HG02840 (cell line): ENCODE measurements at regions not wholly inside any gene's neighbourhood (a gene's known extent, or its start where the extent isn't known, plus 50 kb on each side); places are given as distances from the start of the nearest gene placed in this dataset.
"Not testable (repeated sequence)": the region's sequence is repeated elsewhere in the genome, so short reads cannot be mapped to it uniquely, and the experiment has no call there.

Experiments
- ATAC-seq: cut with Tn5 transposase; IDR thresholded peaks from one replicate; pipeline ENCODE4 v1.9.1; 2021; ENCODE audit warnings: mild to moderate bottlenecking, moderate library complexity, moderate number of reproducible peaks; ENCODE audit not compliant: unreplicated experiment, low FRiP score

DNA sequence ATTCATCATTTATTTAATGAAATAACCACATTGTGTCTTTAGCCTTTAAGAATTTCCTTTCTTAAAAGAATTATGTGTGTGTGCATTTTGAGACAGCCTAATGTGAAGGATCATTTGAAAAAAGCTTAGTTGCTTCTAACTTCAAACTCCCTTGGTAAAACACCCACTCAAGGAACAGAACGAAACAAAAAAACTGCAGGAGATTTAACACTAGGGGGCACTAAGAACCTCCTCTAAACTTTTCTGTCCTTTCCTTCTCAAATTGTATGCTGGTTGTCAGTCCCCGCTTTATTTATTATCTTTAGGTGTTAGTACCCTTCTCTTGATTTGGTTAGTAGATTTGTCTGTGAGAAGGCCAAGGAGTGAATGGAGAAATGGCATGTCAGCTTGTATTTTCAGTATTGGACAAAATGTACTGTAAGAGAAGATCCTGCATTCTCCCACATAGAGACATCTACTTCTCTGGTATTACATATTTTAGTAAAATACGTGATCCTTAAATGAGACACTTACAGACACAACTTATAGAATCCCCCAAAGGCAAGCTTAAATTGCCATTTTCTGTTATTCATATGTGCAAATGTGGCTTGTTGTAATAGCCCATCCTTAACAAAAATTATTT, 229.7 kb downstream of the MRPS30 start:
- ATAC-seq: no peak

GRCh38 chr5:45042283-45042682, 233.5 kb downstream of the MRPS30 start:
- ATAC-seq: no peak

DNA sequence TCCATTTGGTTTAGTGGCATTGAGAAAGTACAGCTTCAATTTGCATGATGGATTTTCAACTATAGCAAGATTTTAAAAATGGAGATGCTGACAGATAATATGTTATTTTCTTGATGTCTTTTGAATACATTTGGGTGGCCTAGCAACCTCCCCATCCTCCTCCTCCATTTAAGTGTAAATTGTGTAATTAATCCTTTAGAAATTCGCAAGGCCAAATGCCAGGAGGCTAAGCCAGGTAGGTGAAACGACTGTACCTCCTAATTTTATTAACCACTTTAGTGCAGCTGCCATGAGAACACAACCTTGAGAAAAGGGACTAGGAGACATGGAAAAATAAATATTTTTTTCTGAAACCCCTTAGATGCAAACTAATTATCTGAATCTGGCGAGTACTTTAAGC, 248.8 kb downstream of the MRPS30 start:
- no peak for ATAC-seq

- ATAC-seq: no peak
Observed at GRCh38 chr5:45060724-45061123, 252.0 kb downstream of the MRPS30 start.

GRCh38 chr5:45062044-45062443, 253.3 kb downstream of the MRPS30 start:
- ATAC-seq: no peak

- ATAC-seq: no peak
Observed at GRCh38 chr5:45081082-45081481, 272.3 kb downstream of the MRPS30 start.

- ATAC-seq: no peak
Observed at GRCh38 chr5:45089870-45090269, 281.1 kb downstream of the MRPS30 start.

DNA sequence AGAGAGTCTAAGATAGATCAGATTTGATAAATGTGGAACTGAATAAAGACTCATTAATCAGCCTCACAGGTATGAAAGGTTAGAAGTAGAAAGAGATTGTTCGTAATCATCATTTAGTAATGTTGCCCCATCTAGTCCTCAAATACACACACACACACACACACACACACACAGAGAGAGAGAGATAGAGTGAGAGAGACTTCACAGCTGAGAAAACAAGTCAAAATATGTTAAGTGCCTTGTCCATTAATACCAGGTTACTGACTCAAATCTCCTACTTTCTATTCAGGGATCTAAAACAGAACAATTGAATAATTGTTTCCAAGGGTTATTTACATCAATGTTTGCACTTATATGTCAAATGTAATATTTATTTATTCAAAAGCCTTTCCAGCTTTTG, 284.6 kb downstream of the MRPS30 start:
- ATAC-seq: no peak

- no peak for ATAC-seq
Observed at GRCh38 chr5:45094876-45095440, 286.2 kb downstream of the MRPS30 start.

DNA sequence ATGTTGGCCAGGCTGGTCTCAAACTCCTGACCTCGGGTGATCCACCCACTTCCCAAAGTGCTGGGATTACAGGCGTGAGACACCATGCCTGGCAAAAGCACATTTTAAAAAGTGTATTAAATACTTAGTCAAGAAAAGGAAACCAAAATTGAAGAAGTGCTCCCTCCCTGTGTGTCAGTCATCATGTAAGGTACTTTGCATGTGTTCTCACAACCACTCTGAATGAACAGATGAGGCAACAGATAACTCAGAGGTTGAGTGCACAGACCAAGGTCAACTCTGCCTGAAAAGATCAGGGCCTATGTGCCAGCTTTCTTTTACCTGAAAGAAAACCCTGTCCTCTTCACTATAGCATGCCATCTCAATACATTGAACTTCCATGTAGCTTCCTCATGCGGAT, 289.7 kb downstream of the MRPS30 start:
- ATAC-seq: no peak

DNA sequence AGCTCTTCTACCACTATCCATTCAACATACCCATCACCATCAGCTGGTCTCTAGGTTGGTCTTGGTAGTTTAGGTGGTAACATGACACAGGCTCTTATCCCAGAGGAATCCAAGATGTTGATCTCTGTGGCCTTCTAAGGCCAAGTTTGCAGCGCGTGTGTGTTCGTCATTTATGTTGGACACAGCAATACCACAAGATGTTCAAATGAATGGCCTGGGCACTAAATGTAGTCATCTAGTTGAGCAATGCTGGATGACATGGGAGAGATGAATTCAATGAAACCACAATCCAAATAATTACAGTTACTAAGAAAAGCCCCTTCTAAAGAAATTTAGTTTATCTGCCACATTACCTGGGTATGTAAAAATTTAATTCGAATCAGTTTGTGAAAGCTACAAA, 292.4 kb downstream of the MRPS30 start:
- ATAC-seq: no peak

- no peak for ATAC-seq
Observed at GRCh38 chr5:45105491-45105994, 296.8 kb downstream of the MRPS30 start.

GRCh38 chr5:45109062-45109461, 300.3 kb downstream of the MRPS30 start:
- no peak for ATAC-seq

DNA sequence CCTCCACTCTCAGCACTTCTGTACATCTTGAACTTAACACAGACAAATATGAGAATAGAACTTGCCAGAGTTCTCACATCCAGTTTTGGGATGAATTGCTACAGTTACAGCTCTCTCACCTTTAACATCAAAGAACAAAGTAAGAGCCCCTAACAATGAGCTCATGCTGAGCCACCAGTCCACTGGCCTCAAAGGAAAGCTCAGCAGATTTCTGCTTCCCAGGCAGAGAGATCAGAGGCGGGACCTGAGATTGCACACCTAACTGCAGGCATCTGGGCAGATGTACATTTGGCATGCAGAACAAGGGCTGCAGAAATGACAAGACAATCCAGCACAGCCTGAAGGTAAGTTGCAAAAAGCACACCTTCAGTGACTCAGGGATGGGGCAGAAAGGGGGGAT, 300.9 kb downstream of the MRPS30 start:
- ATAC-seq: no peak

GRCh38 chr5:45110399-45110798, 301.7 kb downstream of the MRPS30 start:
- no peak for ATAC-seq

DNA sequence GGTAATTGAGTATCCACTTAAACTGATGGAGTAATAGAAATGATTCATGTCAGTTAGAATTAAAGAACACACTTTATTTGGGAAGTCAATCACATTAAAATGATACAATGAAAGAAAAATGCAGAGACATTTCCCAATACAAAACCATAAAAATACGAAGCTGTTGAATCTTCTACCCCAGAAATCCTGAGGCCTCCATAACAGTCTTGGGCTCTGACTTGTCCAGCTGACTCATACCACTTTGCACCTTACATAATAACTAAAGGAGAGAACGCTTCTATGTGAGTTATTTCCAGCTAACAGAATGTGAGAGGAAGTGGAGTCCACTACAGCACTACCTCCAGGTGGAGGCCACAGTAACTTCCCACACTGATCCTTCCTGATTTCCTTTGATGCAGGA, 305.0 kb downstream of the MRPS30 start:
- ATAC-seq: no peak

GRCh38 chr5:45132972-45133371, 324.2 kb downstream of the MRPS30 start:
- no peak for ATAC-seq

- ATAC-seq: no peak
Observed at GRCh38 chr5:45162974-45163373, 354.2 kb downstream of the MRPS30 start.

- ATAC-seq: no peak
Observed at GRCh38 chr5:45171563-45171962, 362.8 kb downstream of the MRPS30 start.

- ATAC-seq: not testable (repeated sequence)
Observed at GRCh38 chr5:45172634-45173033, 363.9 kb downstream of the MRPS30 start.

DNA sequence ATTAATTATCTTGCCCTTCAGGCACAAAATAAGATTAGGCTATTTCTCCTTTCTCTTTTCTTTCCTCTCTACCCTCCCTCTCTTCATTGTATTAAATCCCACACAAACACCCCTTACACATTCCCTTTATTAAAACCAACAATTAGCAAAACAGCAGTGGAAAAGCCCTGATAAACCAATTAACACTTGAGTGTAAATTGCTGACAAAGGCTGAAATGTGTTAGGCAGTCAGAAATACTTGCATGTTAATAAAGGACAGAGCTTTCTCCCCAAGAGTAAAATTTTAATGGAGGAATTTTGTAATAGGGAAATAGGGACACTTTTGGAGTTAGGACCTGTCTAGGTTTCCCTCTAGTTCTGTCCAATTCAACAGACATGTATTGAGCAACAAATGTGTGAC, 370.9 kb downstream of the MRPS30 start:
- ATAC-seq: no peak

GRCh38 chr5:45189042-45189441, 380.3 kb downstream of the MRPS30 start:
- no peak for ATAC-seq
